GM12878 (cell line): ENCODE measurements at regions not wholly inside any gene's neighbourhood (a gene's known extent, or its start where the extent isn't known, plus 50 kb on each side); places are given as distances from the start of the nearest gene placed in this dataset.

ENCODE experiments used
- ATAC-seq: fragments of 200-7000 bp; cut with Tn5 transposase; 3 replicates; pipeline ENCODE4 v1.9.1; 2020; ENCODE audit warnings: mild to moderate bottlenecking, moderate library complexity
- BruUV-seq: library from RNA; stranded (reverse); fragments of 400-500 nt; replicated peaks from 2 replicates; lab custom pipeline; 2021; lab: Mats Ljungman, UMichigan
- CTCF ChIA-PET: fragments of 300-600 bp; sonication (Branson Sonifier 250); formaldehyde crosslinking; extraction: SDS; loops from one replicate; lab custom pipeline; 2021; ENCODE audit warnings: inconsistent platforms; lab: Yijun Ruan, JAX
- POLR2A ChIA-PET: fragments of 350-600 bp; formaldehyde crosslinking; extraction: SDS; loops from one replicate; lab custom pipeline; 2021; ENCODE audit warnings: inconsistent platforms; lab: Charles Lee
- RAD21 ChIA-PET: fragments of 300-600 bp; sonication (Branson Sonifier 250); formaldehyde crosslinking; loops from one replicate; lab custom pipeline; 2023; ENCODE audit warnings: antibody characterized with exemption; ENCODE audit not compliant: unreplicated experiment; lab: Charles Lee
- SMC1A ChIA-PET: fragments of 300-600 bp; sonication (Branson Sonifier 250); formaldehyde crosslinking; loops from one replicate; lab custom pipeline; 2023; ENCODE audit not compliant: unreplicated experiment, uncharacterized antibody; lab: Charles Lee
- DNase-seq: peaks from one replicate; pipeline ENCODE4 v3.0.0-alpha.2; 2011; ENCODE audit warnings: low read depth, low spot score
- FAIRE-seq: peaks from 3 replicates; lab custom pipeline; 2011; peaks lifted over from hg19 to GRCh38; lab: Jason Lieb, UNC
- H2AFZ ChIP-seq: 2 replicates; pipeline ENCODE4 v1.6.0; 2011; ENCODE audit warnings: low read depth, low read length, control low read depth; ENCODE audit not compliant: control insufficient read depth
- H3K27ac ChIP-seq: 2 replicates; pipeline ENCODE4 v1.5.1; 2011; ENCODE audit warnings: control low read depth; ENCODE audit not compliant: control insufficient read depth, insufficient read depth
- H3K27me3 ChIP-seq, 2 experiments: replicated peaks in 1 of 2; 2 replicates each; pipeline versions ENCODE4 v1.6.0 to v1.6.1; 2011; ENCODE audit warnings: low read length in 1 of 2; ENCODE audit not compliant: control insufficient read depth in 2 of 2, insufficient read depth in 2 of 2
- H3K36me3 ChIP-seq, 2 experiments: 2 replicates each; pipeline ENCODE4 v1.5.1; 2011; ENCODE audit warnings: low read length in 1 of 2; ENCODE audit not compliant: control insufficient read depth in 2 of 2, insufficient read depth in 2 of 2
- H3K4me1 ChIP-seq: 2 replicates; pipeline ENCODE4 v1.6.1; 2011; ENCODE audit warnings: mild to moderate bottlenecking, low read length, moderate library complexity, mixed read lengths; ENCODE audit not compliant: control insufficient read depth, insufficient read depth
- H3K4me2 ChIP-seq: 2 replicates; pipeline ENCODE4 v1.6.0; 2011; ENCODE audit warnings: control low read depth; ENCODE audit not compliant: control insufficient read depth, insufficient read depth
- H3K4me3 ChIP-seq: fragments of 200-600 bp; sonication (generic); 2 replicates; pipeline ENCODE4 v1.5.1; 2016
- H3K79me2 ChIP-seq: 2 replicates; pipeline ENCODE4 v1.6.0; 2011; ENCODE audit warnings: low read length; ENCODE audit not compliant: control insufficient read depth, insufficient read depth
- H3K9ac ChIP-seq: 2 replicates; pipeline ENCODE4 v1.8.0; 2011; ENCODE audit warnings: low read length, control low read depth, mixed read lengths; ENCODE audit not compliant: control insufficient read depth, insufficient read depth
- H3K9me3 ChIP-seq: replicated peaks from 3 replicates; pipeline ENCODE4 v1.5.1; 2011; ENCODE audit warnings: mild to moderate bottlenecking, low read length; ENCODE audit not compliant: control insufficient read depth, insufficient read depth
- H4K20me1 ChIP-seq: 2 replicates; pipeline ENCODE4 v1.6.0; 2011; ENCODE audit not compliant: control insufficient read depth, insufficient read depth
- NR2F1 ChIP-seq: fragments of 450-650 bp; conservative IDR thresholded peaks from 2 replicates; pipeline ENCODE4 v1.6.1; 2017; ENCODE audit warnings: mild to moderate bottlenecking
- SIN3A ChIP-seq: IDR thresholded peaks from 2 replicates; pipeline ENCODE4 v1.6.1; 2012; ENCODE audit warnings: low read depth, low read length, improper control_type of control experiment
- SRF ChIP-seq, 2 experiments: IDR thresholded peaks; 2 replicates each; pipeline ENCODE4 v1.6.1; 2011; ENCODE audit warnings: low read depth in 2 of 2, low read length in 2 of 2, mild to moderate bottlenecking in 1 of 2, moderate library complexity in 1 of 2
- WGBS: methylation state at CpG from one replicate; pipeline ENCODE4 v1.1.6; 2016; ENCODE audit warnings: low lambda C conversion rate; ENCODE audit not compliant: insufficient replicate concordance, insufficient coverage; ENCODE audit errors: missing lambda C conversion rate; 5-methylcytosine and 5-hydroxymethylcytosine counted together
- in situ Hi-C: fragments of 300-500 bp; cut with MboI; formaldehyde crosslinking; loops from 9 replicates; pipeline ENCODE4 v1.14.3; 2018; ENCODE audit warnings: mixed read lengths
- intact Hi-C: fragments of 100-400 bp; cut with micrococcal nuclease; formaldehyde crosslinking; loops from one replicate; pipeline ENCODE4 v1.14.2; 2022; ENCODE audit not compliant: unreplicated experiment

GRCh38 chr10:128622706-128623105 is 496.5 kb upstream of the MKI67 start:
- 30% methylated on average over 8 of the region's 8 CpGs for WGBS
- POLR2A ChIA-PET = no interaction called here
- H4K20me1 ChIP-seq = no peaks in the 10 kb centered on the region
- H3K4me2 ChIP-seq = no peak overlapping the region
- H3K27me3 ChIP-seq = no peaks in the 10 kb centered on the region
- H3K4me3 ChIP-seq = no peak overlapping the region
- SMC1A ChIA-PET = no interaction called here
- no peak overlapping the region for H3K9ac ChIP-seq
- no peaks in the 10 kb centered on the region for H3K4me1 ChIP-seq
- RAD21 ChIA-PET = no interaction called here
- H3K79me2 ChIP-seq = no peaks in the 10 kb centered on the region
- no peaks in the 10 kb centered on the region for H3K36me3 ChIP-seq
- H3K27ac ChIP-seq = no peak overlapping the region
- in situ Hi-C loops (no loop called here), intact Hi-C loops (no loop called here)
- H2AFZ ChIP-seq = no peak overlapping the region
- BruUV-seq = no TSS peak
- ATAC-seq (no peak), DNase-seq (no peak), FAIRE-seq (no peak)
- TF ChIP-seq NR2F1 = no peak
- TF ChIP-seq SRF (IDR thresholded peaks at IDR 0.05; ENCODE audit: low read depth in 2 of 2, low read length in 2 of 2) = no peak
- no peaks in the 10 kb centered on the region for H3K9me3 ChIP-seq
- CTCF ChIA-PET = no interaction called here

GRCh38 chr10:128623776-128624175 is 497.6 kb upstream of the MKI67 start:
- Histone ChIP-seq H3K4me1 (no peaks in the 10 kb centered on the region), H3K9me3 (no peaks in the 10 kb centered on the region), H3K27me3 (no peaks in the 10 kb centered on the region), H3K36me3 (no peaks in the 10 kb centered on the region), H3K4me2 (no peak overlapping the region), H2AFZ (no peak overlapping the region), H3K27ac (no peak overlapping the region), H3K79me2 (no peaks in the 10 kb centered on the region), H3K9ac (no peak overlapping the region), H3K4me3 (no peak overlapping the region), H4K20me1 (no peaks in the 10 kb centered on the region)
- ChIA-PET SMC1A (no interaction called here), POLR2A (no interaction called here), CTCF (interaction anchor here (0.6 kb wide), 1 partner anchor 1746 kb away, joined by 3 read pairs; no protein-coding TSS in a partner anchor), RAD21 (no interaction called here)
- ATAC-seq (no peak), FAIRE-seq (no peak), DNase-seq (no peak)
- WGBS = 54% methylated on average over 15 of the region's 15 CpGs
- no TSS peak for BruUV-seq
- intact Hi-C loops = no loop called here
- in situ Hi-C loops = no loop called here
- no peak for TF ChIP-seq SIN3A
